HG03025 (cell line): ENCODE measurements at regions not wholly inside any gene's neighbourhood (a gene's known extent, or its start where the extent isn't known, plus 50 kb on each side); places are given as distances from the start of the nearest gene placed in this dataset.
"Not testable (repeated sequence)": the region's sequence is repeated elsewhere in the genome, so short reads cannot be mapped to it uniquely, and the experiment has no call there.

Experiments
- ATAC-seq: cut with Tn5 transposase; IDR thresholded peaks from one replicate; pipeline ENCODE4 v1.9.1; 2021; ENCODE audit warnings: mild to moderate bottlenecking, moderate library complexity; ENCODE audit not compliant: unreplicated experiment, low FRiP score

DNA sequence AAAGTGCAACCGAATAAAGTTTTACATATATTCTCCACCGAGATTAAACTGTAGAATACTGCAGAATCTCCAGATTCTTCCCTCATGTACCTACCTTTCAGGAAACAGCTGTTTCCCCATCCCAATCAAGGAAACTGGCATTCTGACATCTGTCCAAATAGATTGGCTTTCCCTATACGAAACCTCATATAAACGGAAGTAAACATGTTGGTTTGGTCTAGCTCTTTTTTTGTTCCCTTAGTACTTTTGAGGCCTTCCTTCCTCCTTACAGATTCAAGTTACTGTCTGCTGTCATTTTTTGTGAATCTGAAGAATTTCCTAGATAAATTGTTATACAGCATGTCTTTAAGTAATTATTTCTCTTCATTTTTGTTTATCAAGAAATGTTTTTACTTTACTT, 554.6 kb downstream of the RPIA start:
- not testable (repeated sequence) for ATAC-seq

DNA sequence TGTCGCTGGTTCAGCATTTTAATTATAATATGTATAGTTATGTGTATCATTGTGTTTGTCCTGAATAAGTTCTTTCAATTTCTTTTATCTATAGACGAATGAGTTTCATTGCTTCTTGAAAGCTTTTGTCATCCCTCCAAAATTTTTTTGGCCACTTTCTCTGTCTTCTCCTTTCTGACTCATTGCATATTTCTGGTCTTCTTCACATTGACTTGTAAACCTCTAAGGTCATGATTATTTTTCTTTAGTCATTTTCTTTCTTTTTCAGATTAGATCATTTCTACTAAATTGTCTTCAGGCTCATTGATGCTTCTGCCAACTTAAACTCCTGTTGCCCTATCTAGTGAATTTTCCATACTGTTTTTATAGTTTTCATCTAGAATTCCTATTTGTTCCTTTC, 555.1 kb downstream of the RPIA start:
- ATAC-seq: not testable (repeated sequence)

GRCh38 chr2:89255013-89255412, 563.5 kb downstream of the RPIA start:
- not testable (repeated sequence) for ATAC-seq

DNA sequence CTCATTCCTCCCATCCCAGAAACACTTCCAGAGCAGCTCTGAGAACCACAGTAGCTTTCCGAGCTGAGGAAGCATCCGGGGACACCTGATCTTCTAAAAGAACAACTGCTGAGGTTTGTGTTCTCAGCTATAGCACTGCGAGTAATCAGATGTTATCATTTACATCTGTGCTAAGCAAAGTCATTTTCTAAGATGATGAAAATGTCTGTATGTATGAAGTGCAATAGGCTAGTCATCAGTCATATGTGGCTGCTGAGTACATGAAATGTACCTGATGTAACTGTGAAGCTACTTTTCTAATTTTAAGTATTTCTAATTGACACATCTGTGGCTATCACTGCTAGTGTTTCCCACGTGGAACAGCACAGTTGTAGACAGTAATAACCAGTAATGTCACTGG, 582.0 kb downstream of the RPIA start:
- ATAC-seq: not testable (repeated sequence)

DNA sequence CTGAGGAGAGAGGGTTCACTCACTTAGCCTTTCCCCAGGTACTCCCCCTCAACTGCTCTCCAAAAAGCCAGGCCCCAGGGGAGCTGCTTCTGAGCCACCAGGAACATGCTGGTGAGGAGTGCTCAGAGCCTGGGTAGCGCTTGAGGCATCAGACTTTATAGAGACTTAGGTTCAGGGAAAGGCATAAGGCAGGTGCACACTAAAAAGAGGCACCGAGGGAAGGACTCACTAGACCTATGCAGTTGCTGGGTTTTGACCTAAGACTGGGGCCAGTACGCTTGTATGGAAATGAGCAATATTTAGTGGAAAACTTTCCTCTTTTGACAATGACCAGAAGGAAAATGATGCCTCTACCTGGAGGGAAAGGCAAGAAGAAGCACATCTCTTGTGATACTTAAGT, 589.1 kb downstream of the RPIA start:
- not testable (repeated sequence) for ATAC-seq

- not testable (repeated sequence) for ATAC-seq
Observed at GRCh38 chr2:89286448-89287080, 595.1 kb downstream of the RPIA start.

DNA sequence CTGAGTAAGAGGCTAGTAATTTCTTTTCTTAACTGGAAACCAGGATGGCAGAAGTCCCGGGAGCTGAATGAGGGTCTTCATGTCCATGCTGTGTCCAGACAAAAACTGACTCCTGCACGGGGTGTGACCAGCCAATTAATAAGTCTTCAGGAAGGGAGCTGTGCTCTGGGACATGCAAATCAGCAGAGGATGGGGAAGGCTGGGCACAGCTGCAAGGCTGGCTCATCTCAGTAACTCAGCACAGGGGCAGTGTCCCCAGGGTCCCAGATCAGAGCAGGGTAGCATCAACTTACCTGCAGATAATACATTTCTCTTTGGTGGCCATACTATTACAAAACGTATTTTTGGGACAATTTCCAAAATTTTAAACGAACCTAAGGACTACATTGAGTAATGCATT, 595.6 kb downstream of the RPIA start:
- ATAC-seq: not testable (repeated sequence)

DNA sequence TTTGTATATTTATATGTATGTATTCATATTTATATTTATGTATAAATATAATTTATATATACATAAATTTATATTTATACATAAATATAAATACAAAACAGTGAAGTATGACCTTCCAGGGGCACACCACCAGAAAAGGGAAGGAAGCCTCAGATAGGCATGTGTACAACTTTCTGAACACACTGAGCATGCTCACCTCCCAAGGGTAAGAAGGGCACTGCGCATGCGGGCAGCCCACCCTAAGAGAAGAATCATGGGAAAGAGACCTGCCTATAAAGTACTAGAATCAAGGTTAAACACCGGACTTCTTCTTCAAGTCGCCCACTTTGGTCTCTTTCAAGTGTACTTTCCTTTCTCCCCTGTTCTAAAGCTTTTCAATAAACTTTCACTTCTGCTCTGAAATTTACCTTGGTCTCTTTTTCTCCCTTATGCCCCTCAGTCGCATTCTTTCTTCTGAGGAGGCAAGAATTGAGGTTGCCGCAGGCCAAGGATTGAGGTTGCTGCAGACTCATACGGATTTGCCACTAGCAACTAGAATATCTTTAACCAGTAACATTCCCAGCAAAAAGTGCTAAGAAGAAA, 600.3 kb downstream of the RPIA start:
- ATAC-seq: not testable (repeated sequence)

DNA sequence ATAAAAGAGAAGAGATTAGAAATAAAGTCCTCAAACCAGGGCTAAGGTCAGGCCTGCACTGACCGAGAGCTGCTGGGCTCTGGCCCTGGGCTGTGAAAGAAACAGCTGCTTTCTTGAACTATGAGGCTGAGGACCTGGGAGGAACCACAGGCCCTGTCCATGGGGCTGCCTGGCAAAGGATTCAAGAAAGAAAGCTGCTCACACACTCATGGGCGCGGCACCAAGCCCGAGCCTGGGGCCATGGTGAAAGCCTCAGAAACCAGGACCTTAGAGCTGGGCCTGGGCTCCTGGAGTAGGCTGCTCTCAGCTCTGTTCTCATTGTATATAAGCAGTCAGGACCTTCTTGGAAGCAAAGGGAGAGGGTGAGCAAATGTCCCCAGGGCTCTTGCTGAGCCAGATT, 601.9 kb downstream of the RPIA start:
- not testable (repeated sequence) for ATAC-seq

- not testable (repeated sequence) for ATAC-seq
Observed at GRCh38 chr2:89294335-89294734, 602.9 kb downstream of the RPIA start.

- peak; percentile 46 for ATAC-seq
Observed at GRCh38 chr2:89296820-89297398, 605.4 kb downstream of the RPIA start.

GRCh38 chr2:89299196-89299595, 607.7 kb downstream of the RPIA start:
- peak; percentile 57 for ATAC-seq

- ATAC-seq: not testable (repeated sequence)
Observed at GRCh38 chr2:89305623-89306022, 614.1 kb downstream of the RPIA start.

GRCh38 chr2:89306869-89307637, 615.6 kb downstream of the RPIA start:
- not testable (repeated sequence) for ATAC-seq

- not testable (repeated sequence) for ATAC-seq
Observed at GRCh38 chr2:89318990-89319389, 627.5 kb downstream of the RPIA start.

GRCh38 chr2:89325894-89326293, 634.4 kb downstream of the RPIA start:
- not testable (repeated sequence) for ATAC-seq

- ATAC-seq: not testable (repeated sequence)
Observed at GRCh38 chr2:89326455-89326854, 635.0 kb downstream of the RPIA start.

- not testable (repeated sequence) for ATAC-seq
Observed at GRCh38 chr2:89328790-89329189, 637.3 kb downstream of the RPIA start.
